Panc1 (cell line): ENCODE measurements at regions not wholly inside any gene's neighbourhood (a gene's known extent, or its start where the extent isn't known, plus 50 kb on each side); places are given as distances from the start of the nearest gene placed in this dataset.

Experiments
- ATAC-seq: fragments of 200-7000 bp; cut with Tn5 transposase; 2 replicates; pipeline ENCODE4 v1.9.1; 2020; ENCODE audit warnings: mild to moderate bottlenecking, moderate library complexity
- BruUV-seq: library from RNA; stranded (reverse); fragments of 400-500 nt; replicated peaks from 2 replicates; lab custom pipeline; 2021; lab: Mats Ljungman, UMichigan
- CTCF ChIA-PET: fragments of 300-600 bp; sonication (Branson Sonifier 250); formaldehyde crosslinking; loops from one replicate; lab custom pipeline; 2022; ENCODE audit warnings: antibody characterized with exemption; lab: Charles Lee
- POLR2A ChIA-PET: fragments of 300-600 bp; sonication (Branson Sonifier 250); formaldehyde crosslinking; loops from one replicate; lab custom pipeline; 2022; ENCODE audit warnings: antibody characterized with exemption; lab: Charles Lee
- DNase-seq: peaks from one replicate; pipeline ENCODE4 v3.0.0-alpha.2; 2010; ENCODE audit warnings: low read depth, low spot score
- H3K27ac ChIP-seq: 2 replicates; pipeline ENCODE4 v1.5.1; 2011; ENCODE audit warnings: mild to moderate bottlenecking, low read length, inconsistent platforms
- H3K27me3 ChIP-seq: fragments of 200-500 bp; sonication (Bioruptor generic); 2 replicates; pipeline ENCODE4 v1.6.0; 2014; ENCODE audit warnings: low read length, inconsistent platforms; ENCODE audit not compliant: control insufficient read depth, insufficient read depth
- H3K36me3 ChIP-seq: fragments of 200-500 bp; sonication (Bioruptor generic); 2 replicates; pipeline ENCODE4 v1.5.1; 2014; ENCODE audit warnings: inconsistent platforms, mild to moderate bottlenecking, low read length, moderate library complexity; ENCODE audit not compliant: control insufficient read depth, insufficient read depth
- H3K4me1 ChIP-seq: 2 replicates; pipeline ENCODE4 v1.5.1; 2011; ENCODE audit warnings: inconsistent platforms, mild to moderate bottlenecking, low read length, moderate library complexity; ENCODE audit not compliant: control insufficient read depth, insufficient read depth
- H3K4me3 ChIP-seq, 2 experiments: 2 replicates each; pipeline ENCODE4 v1.5.1; 2011 to 2012; ENCODE audit warnings: low read depth in 2 of 2, low read length in 2 of 2, mild to moderate bottlenecking in 2 of 2, inconsistent platforms in 1 of 2, moderate library complexity in 1 of 2
- H3K9me3 ChIP-seq: fragments of 200-500 bp; sonication (Bioruptor generic); 2 replicates; pipeline ENCODE4 v1.5.1; 2014; ENCODE audit warnings: low read depth, mild to moderate bottlenecking, inconsistent platforms, low read length, moderate library complexity; ENCODE audit not compliant: control insufficient read depth, insufficient read depth
- CTCF ChIP-seq: fragments of 450-650 bp; IDR thresholded peaks from 2 replicates; pipeline ENCODE4 v1.5.1; 2017; ENCODE audit warnings: mild to moderate bottlenecking
- POLR2AphosphoS5 ChIP-seq: IDR thresholded peaks from 2 replicates; pipeline ENCODE4 v1.6.1; 2012; ENCODE audit warnings: mild to moderate bottlenecking, low read depth, low read length, moderate library complexity
- REST ChIP-seq, 2 experiments: IDR thresholded peaks; 2 replicates each; pipeline ENCODE4 v1.6.1; 2011 to 2012; ENCODE audit warnings: low read depth in 2 of 2, control low read depth in 1 of 2, low read length in 1 of 2, mild to moderate bottlenecking in 1 of 2, moderate library complexity in 1 of 2; ENCODE audit not compliant: insufficient read depth in 1 of 2
- SIN3A ChIP-seq: IDR thresholded peaks from 2 replicates; pipeline ENCODE4 v1.6.1; 2012; ENCODE audit warnings: low read depth, mild to moderate bottlenecking, low read length, moderate library complexity, borderline replicate concordance; ENCODE audit not compliant: insufficient read depth
- TCF7L2 ChIP-seq: IDR thresholded peaks from 2 replicates; pipeline ENCODE4 v1.6.1; 2011; ENCODE audit warnings: mild to moderate bottlenecking, low read depth, low read length, inconsistent platforms
- in situ Hi-C: cut with HindIII; loops from 2 replicates; pipeline ENCODE4 v1.10.0; 2016; ENCODE audit warnings: low sequenced_read_pairs, low pct_unique_long_range_greater_than_20kb
- intact Hi-C: fragments of 100-400 bp; cut with micrococcal nuclease; formaldehyde crosslinking; loops from one replicate; pipeline ENCODE4 v1.10.0; 2022; ENCODE audit not compliant: unreplicated experiment

- ChIA-PET POLR2A (no interaction called here), CTCF (no interaction called here)
- Histone ChIP-seq H3K27ac (no peak overlapping the region), H3K27me3 (0 out of 2 replicates have a peak, but pooled peaks cover 2% of the 10 kb centered on the region), H3K36me3 (no peaks in the 10 kb centered on the region), H3K9me3 (no peaks in the 10 kb centered on the region), H3K4me1 (no peaks in the 10 kb centered on the region), H3K4me3 (no peak overlapping the region)
- intact Hi-C loops (no loop called here), in situ Hi-C loops (no loop called here)
- no TSS peak for BruUV-seq
- no peak for DNase-seq
- peak; percentile 32; the same call in 1 of the 2 replicates for ATAC-seq
- TF ChIP-seq CTCF (no peak), TCF7L2 (no peak), SIN3A (no peak), POLR2AphosphoS5 (no peak), REST (IDR thresholded peaks at IDR 0.05; ENCODE audit: insufficient read depth in 1 of 2, low read depth in 2 of 2, low read length in 1 of 2) (no peak)
Observed at GRCh38 chr18:78448591-78448990, 531.0 kb upstream of the SALL3 start.

GRCh38 chr18:78454221-78454620 lies 525.4 kb upstream of the SALL3 start:
- in situ Hi-C loops: no loop called here
- no peaks in the 10 kb centered on the region for H3K9me3 ChIP-seq
- no peak overlapping the region for H3K4me3 ChIP-seq
- ChIA-PET CTCF (no interaction called here), POLR2A (no interaction called here)
- no peaks in the 10 kb centered on the region for H3K4me1 ChIP-seq
- ATAC-seq (no peak), DNase-seq (no peak)
- H3K36me3 ChIP-seq: no peaks in the 10 kb centered on the region
- TF ChIP-seq SIN3A (no peak), TCF7L2 (no peak), CTCF (no peak), REST (IDR thresholded peaks at IDR 0.05; ENCODE audit: insufficient read depth in 1 of 2, low read depth in 2 of 2, low read length in 1 of 2) (no peak), POLR2AphosphoS5 (no peak)
- no peak overlapping the region for H3K27ac ChIP-seq
- peaks cover 13% of the 10 kb centered on the region for H3K27me3 ChIP-seq
- intact Hi-C loops: no loop called here
- BruUV-seq: no TSS peak
